Hepatic stellate cell (primary cell): ENCODE measurements at regions not wholly inside any gene's neighbourhood (a gene's known extent, or its start where the extent isn't known, plus 50 kb on each side); places are given as distances from the start of the nearest gene placed in this dataset.
A peak's percentile ranks its signal among the peaks of the same experiment; 100 is the strongest.
"Not testable (repeated sequence)": the region's sequence is repeated elsewhere in the genome, so short reads cannot be mapped to it uniquely, and the experiment has no call there.

Experiments used
- DNase-seq: peaks from one replicate; pipeline ENCODE4 v3.0.0; 2011; ENCODE audit warnings: low spot score

DNA sequence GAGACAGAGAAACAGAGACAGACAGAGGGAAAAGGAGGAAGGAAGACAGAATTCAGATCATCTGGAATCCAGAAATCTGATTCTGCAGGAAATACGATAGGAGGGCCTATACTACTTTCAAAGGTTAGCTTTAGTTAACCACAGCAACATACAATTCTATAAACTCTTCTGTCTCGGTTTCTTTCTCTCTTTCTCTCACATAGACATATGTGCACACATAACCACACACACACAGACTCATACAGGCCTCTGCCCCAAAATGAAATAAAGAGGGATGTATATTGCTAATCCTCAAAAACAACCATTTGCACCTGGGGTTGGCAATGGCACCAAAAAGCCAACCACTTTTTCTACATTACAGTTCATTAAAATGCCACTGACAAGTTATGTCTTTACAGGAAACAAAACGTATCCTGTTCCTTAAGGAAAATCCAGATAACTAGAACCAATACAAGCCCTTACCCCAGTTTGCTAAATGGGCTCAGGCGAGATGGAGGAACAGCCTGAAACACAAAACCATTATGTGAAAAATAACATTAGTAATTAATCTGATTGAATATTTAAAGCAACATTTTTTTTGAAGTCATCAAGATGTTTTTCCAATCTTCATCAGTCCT is 372.3 kb upstream of the CCNH start:
- no peak for DNase-seq

- no peak for DNase-seq
These were observed 371.6 kb upstream of the CCNH start for GRCh38 chr5:87784311-87784710.

- no peak for DNase-seq
These were observed 370.2 kb upstream of the CCNH start for GRCh38 chr5:87782916-87783315.

DNA sequence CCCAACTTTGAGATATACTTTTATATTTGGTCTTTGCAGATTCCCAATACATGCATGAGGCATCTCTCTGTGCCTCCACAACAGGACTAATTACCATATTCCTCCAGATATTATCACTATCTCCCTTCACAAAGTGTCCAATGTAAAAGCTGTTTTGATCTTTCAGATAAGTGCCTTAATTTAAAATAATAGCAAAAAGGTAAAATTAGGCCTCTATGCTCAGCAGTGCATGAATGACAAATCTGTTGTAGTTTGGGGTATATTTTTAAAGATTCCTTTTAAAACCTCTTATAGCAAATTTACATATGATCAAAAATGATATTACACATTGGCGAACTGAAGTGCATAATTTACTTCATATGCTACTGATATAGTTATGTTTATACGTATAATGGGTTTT is 369.2 kb upstream of the CCNH start:
- no peak for DNase-seq

- peak; percentile 8 for DNase-seq
These were observed 368.4 kb upstream of the CCNH start for GRCh38 chr5:87780831-87781760.

DNA sequence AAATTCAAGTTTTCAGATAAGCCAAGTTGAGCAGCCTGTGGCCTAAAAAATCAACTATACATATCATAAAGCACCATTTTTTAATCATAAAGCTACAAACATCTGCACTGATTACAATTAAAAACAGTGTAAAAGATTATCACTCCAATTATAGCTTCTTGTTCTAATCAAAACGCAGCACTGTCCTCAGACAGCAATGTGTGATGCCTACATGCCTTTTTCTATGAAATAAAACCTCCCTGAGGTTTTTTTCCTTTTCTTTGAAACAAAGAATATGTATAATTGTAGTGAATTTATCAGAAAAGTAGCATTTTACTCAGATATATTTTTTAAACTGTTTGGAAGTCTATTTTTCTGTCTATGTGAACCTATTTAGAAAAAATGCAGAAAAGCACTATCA is 366.1 kb upstream of the CCNH start:
- DNase-seq: no peak

DNA sequence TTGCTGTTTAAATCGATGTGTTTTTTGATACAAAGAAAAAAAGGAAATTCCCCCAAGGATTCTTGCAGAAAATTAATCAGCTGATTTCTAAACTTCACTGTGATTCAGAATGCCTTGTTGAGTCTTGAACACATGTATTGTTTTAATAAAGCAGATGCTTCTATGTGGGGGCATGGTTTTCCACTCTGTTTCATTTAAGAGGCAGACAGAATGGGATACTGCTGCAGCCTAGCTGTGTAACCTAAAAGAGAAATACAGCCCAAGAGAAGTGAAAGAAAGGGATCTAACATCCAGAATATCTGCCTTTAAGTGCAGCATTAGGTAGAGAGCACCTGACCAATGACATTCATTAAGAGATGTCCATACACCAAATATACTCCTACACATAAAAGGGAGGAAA is 365.1 kb upstream of the CCNH start:
- no peak for DNase-seq

DNA sequence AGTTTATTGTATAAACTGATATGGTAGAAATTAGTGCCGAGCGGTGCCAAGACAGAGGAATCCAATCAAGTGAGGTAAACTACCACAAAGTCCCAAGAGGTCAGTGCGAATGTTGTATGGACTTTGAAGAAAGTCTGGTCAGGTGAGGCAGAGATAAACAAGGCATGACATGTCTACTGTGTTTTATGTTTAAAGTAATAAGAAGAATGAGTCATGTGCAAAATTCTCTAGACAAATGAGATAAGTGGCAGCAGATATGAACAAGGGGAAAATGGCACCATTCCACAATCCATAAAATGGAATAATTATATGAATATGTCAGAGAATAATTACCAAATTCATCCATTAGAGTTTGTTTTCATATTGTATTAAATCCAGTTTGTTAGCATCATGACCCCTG is 364.1 kb upstream of the CCNH start:
- DNase-seq: no peak

GRCh38 chr5:87776302-87776701 is 363.6 kb upstream of the CCNH start:
- DNase-seq: not testable (repeated sequence)

- no peak for DNase-seq
These were observed 362.5 kb upstream of the CCNH start for GRCh38 chr5:87775228-87775627.

- DNase-seq: no peak
These were observed 362.1 kb upstream of the CCNH start for GRCh38 chr5:87774804-87775203.

DNA sequence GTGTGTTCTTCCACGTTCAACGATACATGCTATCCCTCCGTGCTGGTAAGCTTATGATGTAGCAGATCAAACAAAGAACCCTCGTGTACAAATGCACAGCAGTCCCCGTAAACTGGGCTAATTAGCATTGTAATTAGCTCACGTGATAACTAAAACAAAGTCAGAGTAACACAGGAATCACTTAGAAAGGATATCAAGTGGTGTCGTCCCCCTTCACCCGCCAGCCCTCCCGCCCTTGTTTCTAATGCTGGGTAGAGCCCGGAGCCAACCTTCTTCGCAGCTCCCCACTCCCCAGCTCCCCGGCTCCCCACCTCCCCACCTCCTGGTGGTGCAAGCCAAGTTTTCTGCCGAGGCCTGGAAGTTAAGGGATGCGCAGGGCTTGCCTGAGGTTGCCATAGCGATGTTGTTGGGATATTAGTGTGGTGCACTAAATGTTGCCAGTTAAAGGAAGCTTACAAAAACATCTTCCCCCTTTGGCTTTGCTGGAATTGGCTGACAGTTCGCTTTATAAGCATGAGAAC is 357.9 kb upstream of the CCNH start:
- DNase-seq: no peak

- DNase-seq: no peak
These were observed 357.4 kb upstream of the CCNH start for GRCh38 chr5:87770016-87770570.

GRCh38 chr5:87769157-87769556 is 356.4 kb upstream of the CCNH start:
- no peak for DNase-seq

DNA sequence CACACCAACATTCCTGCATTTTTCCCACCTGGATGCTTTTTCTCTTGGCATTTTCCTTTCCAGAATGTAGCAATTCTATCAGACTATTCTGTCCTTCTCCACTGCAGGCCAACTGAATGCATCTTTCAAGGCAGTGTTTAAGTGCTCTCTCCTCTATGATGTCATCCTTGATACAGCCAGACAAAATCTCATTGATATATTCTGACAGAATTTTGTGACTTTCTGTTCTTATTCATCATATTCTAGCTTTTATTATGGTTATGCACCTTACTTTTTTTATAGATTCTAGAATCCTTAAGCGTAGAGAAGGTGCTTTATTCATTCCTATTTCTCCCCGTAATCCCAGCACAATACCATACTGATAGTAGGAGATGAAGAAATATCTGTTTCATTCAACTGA is 355.5 kb upstream of the CCNH start:
- no peak for DNase-seq

DNA sequence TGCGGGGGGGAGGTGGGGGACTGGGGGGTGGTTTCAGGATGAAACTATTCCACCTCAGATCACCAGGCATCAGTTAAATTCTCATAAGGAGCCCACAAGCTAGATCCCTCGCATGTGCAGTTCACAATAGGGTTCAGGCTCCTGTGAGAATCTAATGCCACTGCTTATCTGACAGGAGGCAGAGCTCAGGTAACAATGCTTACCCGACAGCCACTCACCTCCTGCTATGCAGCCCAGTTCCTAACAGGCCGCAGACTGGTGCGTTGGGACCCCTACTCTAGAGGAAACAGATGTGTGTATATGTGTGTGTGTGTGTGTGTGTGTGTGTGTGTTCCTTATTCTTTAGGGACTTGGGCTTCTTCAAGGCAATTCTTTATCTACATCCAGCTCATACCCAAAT is 352.3 kb upstream of the CCNH start:
- no peak for DNase-seq

- DNase-seq: no peak
These were observed 349.9 kb upstream of the CCNH start for GRCh38 chr5:87762631-87763030.

GRCh38 chr5:87756951-87757350 is 344.2 kb upstream of the CCNH start:
- no peak for DNase-seq

DNA sequence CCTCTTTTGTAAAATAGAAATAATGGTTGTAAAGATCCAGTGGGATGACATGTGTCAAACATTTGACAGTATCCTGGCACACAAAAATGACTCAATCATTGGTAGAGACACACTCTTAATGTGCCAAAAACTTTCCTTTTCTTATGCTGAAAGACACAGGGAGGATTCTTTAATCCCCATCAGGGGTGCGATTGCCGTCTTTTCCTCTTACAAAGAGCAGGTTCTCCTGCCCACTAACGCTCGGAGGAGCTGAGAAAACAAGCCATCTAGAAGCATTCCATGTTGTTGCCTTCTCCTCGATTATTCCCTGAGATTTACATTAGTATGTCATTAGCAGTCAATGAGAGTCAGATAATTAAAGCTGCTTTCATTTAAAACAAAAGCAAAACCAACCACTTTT is 342.6 kb upstream of the CCNH start:
- DNase-seq: no peak

DNA sequence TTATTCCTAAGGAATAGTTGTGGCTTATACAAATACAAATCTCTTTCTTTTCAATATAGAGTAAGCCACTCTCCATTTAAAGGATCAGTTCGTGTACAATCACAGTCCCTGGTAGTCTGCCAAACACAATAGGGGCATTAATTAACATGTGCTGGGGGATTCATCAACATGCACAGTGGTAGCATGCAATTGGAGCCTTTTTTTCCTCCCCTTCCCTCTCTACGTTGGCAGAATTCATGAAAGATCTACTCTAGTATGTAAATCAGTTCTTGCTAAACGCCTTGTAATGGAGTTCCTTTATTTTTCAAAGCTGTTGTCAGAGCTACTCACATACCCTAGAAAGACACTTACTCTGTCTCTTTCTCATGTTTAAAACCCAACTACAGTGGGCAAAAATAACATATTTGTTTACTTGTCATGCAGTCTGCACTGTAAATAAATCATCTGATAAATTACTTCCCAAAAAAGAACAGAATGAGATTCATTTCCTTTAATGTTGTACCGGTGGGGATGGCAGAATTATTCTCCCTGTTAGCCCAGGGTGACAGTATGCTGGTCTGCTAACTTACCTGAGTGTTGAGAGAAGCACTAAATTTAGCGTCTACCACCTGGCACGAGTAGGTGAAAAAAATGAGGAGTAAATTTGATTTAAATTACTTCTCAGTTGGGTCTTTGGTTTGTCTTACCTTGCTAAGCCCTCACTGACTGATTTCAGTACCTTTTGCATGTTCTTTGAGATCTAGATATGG is 341.5 kb upstream of the CCNH start:
- no peak for DNase-seq

DNA sequence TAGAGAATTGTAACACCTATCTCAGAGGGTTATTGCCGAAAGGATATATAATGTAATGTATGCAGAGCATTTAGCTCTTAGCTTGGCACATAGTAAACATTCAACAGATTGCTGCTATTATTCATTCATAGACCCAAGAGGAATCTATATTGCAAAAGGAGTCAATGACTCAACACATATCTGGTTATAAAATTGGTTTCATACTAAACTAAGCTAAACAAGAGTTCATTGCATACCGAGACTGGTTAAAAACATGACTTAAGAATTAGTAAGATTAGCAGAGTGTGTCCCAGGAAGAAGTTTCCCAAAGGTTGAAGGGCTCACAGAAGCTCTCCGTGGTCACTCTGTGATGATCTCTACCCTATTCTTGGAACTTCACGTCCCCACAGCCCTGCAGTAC is 339.6 kb upstream of the CCNH start:
- no peak for DNase-seq

DNA sequence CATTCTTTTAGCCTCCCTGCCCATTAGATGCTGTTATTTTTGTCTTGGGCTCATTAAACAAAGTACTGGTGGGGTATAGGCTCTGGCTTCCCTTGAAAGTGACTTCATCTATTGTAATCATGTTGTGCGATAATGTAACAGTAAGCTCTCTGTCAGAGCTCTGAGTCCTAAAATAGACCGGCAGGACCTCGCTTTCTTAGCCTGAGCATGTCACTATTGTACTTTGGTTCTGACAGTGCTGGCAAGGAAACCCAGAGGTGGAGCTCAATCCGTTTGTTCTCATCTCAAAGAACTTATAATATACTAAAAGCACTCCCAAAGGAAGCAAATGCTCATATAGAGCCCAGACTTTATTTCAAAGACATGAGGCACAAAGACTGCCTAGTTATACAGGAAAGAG is 339.1 kb upstream of the CCNH start:
- DNase-seq: no peak
